ENCODE measurements at regions not wholly inside any gene's neighbourhood (a gene's known extent, or its start where the extent isn't known, plus 50 kb on each side); places are given as distances from the start of the nearest gene placed in this dataset.

DNA sequence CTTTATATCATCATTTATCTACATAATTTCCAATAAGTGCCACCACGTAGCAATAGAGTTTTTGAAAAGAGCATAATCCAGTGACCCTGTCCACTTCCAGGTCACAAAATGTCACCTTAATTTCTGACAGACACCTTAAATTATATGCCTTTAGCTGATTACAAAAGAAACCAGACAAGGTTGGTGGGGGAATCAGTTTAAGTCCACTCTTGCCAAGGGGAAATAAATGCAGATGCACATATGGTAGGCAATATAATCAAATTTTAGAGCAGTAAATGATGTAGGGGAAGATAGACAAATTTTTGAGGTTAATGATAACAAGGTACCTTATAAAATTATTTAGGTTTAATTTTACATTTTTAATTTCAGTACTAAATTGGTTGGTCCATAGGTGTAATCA is 253.5 kb downstream of the ZIC1 start:
- no peak for TF ChIP-seq MXI1 (conservative IDR thresholded peaks at IDR 0.05; ENCODE audit: poor library complexity, severe bottlenecking)
- TF ChIP-seq, protein P1, sequence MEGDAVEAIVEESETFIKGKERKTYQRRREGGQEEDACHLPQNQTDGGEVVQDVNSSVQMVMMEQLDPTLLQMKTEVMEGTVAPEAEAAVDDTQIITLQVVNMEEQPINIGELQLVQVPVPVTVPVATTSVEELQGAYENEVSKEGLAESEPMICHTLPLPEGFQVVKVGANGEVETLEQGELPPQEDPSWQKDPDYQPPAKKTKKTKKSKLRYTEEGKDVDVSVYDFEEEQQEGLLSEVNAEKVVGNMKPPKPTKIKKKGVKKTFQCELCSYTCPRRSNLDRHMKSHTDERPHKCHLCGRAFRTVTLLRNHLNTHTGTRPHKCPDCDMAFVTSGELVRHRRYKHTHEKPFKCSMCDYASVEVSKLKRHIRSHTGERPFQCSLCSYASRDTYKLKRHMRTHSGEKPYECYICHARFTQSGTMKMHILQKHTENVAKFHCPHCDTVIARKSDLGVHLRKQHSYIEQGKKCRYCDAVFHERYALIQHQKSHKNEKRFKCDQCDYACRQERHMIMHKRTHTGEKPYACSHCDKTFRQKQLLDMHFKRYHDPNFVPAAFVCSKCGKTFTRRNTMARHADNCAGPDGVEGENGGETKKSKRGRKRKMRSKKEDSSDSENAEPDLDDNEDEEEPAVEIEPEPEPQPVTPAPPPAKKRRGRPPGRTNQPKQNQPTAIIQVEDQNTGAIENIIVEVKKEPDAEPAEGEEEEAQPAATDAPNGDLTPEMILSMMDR (IDR thresholded peaks at IDR 0.05; ENCODE audit: poor library complexity, severe bottlenecking) = no peak
- TF ChIP-seq EP300 (conservative IDR thresholded peaks at IDR 0.05; ENCODE audit: poor library complexity, severe bottlenecking) = no peak
- no peak for TF ChIP-seq EZH2 (IDR thresholded peaks at IDR 0.05; ENCODE audit: borderline replicate concordance, insufficient read depth, low read length, poor library complexity, severe bottlenecking)
- TF ChIP-seq SMC3 (conservative IDR thresholded peaks at IDR 0.05; ENCODE audit: poor library complexity) = no peak
- TF ChIP-seq POLR2AphosphoS5 (IDR thresholded peaks at IDR 0.05) = no peak
- TF ChIP-seq, protein P2, sequence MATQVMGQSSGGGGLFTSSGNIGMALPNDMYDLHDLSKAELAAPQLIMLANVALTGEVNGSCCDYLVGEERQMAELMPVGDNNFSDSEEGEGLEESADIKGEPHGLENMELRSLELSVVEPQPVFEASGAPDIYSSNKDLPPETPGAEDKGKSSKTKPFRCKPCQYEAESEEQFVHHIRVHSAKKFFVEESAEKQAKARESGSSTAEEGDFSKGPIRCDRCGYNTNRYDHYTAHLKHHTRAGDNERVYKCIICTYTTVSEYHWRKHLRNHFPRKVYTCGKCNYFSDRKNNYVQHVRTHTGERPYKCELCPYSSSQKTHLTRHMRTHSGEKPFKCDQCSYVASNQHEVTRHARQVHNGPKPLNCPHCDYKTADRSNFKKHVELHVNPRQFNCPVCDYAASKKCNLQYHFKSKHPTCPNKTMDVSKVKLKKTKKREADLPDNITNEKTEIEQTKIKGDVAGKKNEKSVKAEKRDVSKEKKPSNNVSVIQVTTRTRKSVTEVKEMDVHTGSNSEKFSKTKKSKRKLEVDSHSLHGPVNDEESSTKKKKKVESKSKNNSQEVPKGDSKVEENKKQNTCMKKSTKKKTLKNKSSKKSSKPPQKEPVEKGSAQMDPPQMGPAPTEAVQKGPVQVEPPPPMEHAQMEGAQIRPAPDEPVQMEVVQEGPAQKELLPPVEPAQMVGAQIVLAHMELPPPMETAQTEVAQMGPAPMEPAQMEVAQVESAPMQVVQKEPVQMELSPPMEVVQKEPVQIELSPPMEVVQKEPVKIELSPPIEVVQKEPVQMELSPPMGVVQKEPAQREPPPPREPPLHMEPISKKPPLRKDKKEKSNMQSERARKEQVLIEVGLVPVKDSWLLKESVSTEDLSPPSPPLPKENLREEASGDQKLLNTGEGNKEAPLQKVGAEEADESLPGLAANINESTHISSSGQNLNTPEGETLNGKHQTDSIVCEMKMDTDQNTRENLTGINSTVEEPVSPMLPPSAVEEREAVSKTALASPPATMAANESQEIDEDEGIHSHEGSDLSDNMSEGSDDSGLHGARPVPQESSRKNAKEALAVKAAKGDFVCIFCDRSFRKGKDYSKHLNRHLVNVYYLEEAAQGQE (IDR thresholded peaks at IDR 0.05; ENCODE audit: borderline replicate concordance) = no peak
- TF ChIP-seq TAF1 (IDR thresholded peaks at IDR 0.05; ENCODE audit: low read depth) = no peak
- no peak for TF ChIP-seq RAD21 (conservative IDR thresholded peaks at IDR 0.05)
